ENCODE measurements at regions not wholly inside any gene's neighbourhood (a gene's known extent, or its start where the extent isn't known, plus 50 kb on each side); places are given as distances from the start of the nearest gene placed in this dataset.

DNA sequence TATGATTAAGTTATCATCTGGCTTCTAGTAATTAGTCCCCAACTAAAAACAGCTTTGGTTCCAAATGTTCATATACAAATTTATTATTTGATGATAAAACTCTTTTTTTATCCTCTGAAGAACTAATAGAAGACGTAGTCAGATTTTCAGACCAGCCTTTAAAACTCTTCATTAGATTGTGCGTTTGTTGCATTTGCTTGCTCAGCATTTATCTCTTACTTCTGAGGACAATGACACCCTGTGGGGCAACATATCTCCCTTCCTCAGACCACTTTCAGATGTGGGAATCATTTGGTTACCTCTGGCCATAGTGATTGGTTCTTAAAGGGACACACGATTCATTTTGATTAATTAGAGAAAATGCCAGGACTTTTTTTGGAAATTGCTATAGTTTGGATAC, 481.8 kb downstream of the HAO1 start:
- no peak overlapping the region for H3K27ac ChIP-seq (ENCODE audit: low read depth, low read length)
- CTCF ChIA-PET = no interaction called here
- POLR2A ChIA-PET = no interaction called here

DNA sequence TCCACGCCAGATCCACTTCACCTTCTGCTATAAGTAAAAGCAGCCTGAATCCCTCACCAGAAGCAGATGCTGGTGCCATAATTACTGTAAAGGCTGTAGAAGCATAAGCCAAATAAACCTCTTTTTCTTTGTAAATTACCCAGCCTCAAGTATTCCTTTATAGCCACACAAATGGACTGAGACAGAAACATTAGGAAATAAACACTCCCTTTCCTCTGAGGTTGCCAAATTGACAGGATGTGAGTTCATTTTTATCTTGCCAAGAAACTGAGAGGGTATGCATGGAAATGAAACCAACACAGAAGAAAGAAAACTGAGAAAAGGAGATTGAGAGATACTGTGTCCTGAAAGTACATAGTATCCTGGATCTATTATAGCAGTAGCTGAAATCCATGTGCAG, 481.2 kb downstream of the HAO1 start:
- no peak overlapping the region for H3K27ac ChIP-seq (ENCODE audit: low read depth, low read length)
- no peak overlapping the region for H3K4me3 ChIP-seq (ENCODE audit: low read depth, low read length)
- no peaks in the 10 kb centered on the region for H3K27me3 ChIP-seq (ENCODE audit: control insufficient read depth, insufficient read depth, low read length)
- ChIA-PET CTCF (no interaction called here), POLR2A (no interaction called here)
- TF ChIP-seq, protein P1, sequence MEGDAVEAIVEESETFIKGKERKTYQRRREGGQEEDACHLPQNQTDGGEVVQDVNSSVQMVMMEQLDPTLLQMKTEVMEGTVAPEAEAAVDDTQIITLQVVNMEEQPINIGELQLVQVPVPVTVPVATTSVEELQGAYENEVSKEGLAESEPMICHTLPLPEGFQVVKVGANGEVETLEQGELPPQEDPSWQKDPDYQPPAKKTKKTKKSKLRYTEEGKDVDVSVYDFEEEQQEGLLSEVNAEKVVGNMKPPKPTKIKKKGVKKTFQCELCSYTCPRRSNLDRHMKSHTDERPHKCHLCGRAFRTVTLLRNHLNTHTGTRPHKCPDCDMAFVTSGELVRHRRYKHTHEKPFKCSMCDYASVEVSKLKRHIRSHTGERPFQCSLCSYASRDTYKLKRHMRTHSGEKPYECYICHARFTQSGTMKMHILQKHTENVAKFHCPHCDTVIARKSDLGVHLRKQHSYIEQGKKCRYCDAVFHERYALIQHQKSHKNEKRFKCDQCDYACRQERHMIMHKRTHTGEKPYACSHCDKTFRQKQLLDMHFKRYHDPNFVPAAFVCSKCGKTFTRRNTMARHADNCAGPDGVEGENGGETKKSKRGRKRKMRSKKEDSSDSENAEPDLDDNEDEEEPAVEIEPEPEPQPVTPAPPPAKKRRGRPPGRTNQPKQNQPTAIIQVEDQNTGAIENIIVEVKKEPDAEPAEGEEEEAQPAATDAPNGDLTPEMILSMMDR (IDR thresholded peaks at IDR 0.05; ENCODE audit: low read depth, low read length) = no peak
- no peaks in the 10 kb centered on the region for H3K9me3 ChIP-seq (ENCODE audit: control insufficient read depth, insufficient read depth, low read length)
- no peak for DNase-seq (ENCODE audit: low read depth, low spot score)

More for the DNA sequence above, 481.8 kb downstream of the HAO1 start:
- H3K4me3 ChIP-seq (ENCODE audit: low read depth, low read length) = no peak overlapping the region
- H3K27me3 ChIP-seq (ENCODE audit: control insufficient read depth, insufficient read depth, low read length) = no peaks in the 10 kb centered on the region
- TF ChIP-seq, protein P1 (IDR thresholded peaks at IDR 0.05; ENCODE audit: low read depth, low read length) = no peak
- DNase-seq (ENCODE audit: low read depth, low spot score) = no peak
- H3K9me3 ChIP-seq (ENCODE audit: control insufficient read depth, insufficient read depth, low read length) = no peaks in the 10 kb centered on the region

DNA sequence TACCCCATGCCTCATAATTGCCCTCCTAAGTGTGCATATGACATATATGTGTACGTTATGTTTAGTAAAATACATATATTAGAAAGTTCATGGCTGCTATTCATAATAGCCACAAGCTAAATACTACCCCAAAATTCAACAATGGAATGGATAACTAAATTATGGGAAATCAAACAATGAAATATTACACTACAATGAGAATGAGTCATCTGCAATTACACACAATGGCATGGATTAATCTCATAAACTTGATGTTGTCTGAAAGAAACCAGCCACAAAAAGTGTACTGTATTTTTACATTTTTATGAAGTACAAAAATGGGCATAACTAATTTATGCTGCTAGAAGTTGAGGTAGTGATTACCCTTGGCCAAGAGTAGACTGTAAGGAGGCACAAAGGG, 477.0 kb downstream of the HAO1 start:
- ChIA-PET POLR2A (no interaction called here), CTCF (no interaction called here)
- Histone ChIP-seq H3K4me3 (ENCODE audit: low read depth, low read length) (no peak overlapping the region), H3K9me3 (ENCODE audit: control insufficient read depth, insufficient read depth, low read length) (no peaks in the 10 kb centered on the region), H3K27ac (ENCODE audit: low read depth, low read length) (no peak overlapping the region), H3K27me3 (ENCODE audit: control insufficient read depth, insufficient read depth, low read length) (no peaks in the 10 kb centered on the region)
- TF ChIP-seq, protein P1 (IDR thresholded peaks at IDR 0.05; ENCODE audit: low read depth, low read length) = no peak
- no peak for DNase-seq (ENCODE audit: low read depth, low spot score)

DNA sequence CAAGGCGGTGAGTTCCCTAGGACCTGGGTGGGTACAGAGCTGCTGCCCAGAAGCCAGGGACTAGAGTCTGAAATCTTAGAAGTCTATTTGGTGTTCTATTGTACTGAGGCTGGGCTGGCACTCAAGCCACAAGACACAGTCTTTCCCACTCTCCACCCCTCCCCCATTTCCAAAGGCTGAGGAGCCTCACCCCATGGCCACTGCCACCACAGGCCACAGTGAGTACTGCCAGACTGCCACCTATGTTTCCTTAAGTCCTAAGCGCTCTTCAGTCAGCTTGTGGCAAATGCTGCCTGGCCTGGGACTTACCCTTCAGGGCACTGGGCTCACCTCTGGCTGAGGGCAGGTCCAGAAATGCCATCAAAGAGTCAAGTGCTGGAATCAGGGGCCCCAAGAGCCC, 469.3 kb downstream of the HAO1 start:
- POLR2A ChIA-PET = no interaction called here
- TF ChIP-seq, protein P1 (IDR thresholded peaks at IDR 0.05; ENCODE audit: low read depth, low read length) = no peak
- CTCF ChIA-PET = no interaction called here

DNA sequence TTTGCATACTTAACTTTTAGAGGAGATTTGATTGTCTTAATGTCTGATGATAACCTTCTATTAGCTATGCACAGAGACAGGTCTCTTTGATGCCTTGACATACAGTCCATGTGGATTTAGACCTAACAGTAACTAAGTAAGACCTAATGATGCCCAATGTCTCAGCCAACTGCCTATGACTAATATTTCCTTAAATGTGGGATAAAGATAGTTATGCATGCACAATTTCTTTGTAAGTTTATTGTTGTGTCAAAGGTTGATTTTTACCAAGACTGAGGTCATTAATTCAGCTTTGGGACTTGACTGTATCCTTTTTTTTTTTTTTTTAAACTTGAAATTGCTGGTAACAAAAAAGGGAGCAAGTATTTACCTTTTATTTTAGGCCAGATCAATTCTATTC, 450.0 kb downstream of the HAO1 start:
- TF ChIP-seq, protein P1 (IDR thresholded peaks at IDR 0.05; ENCODE audit: low read depth, low read length) = no peak
- POLR2A ChIA-PET = no interaction called here
- no peak for DNase-seq (ENCODE audit: low read depth, low spot score)
- no peak overlapping the region for H3K27ac ChIP-seq (ENCODE audit: low read depth, low read length)
- no peaks in the 10 kb centered on the region for H3K27me3 ChIP-seq (ENCODE audit: control insufficient read depth, insufficient read depth, low read length)
- H3K9me3 ChIP-seq (ENCODE audit: control insufficient read depth, insufficient read depth, low read length) = 0 out of 2 replicates have a peak, but pooled peaks cover 4% of the 10 kb centered on the region
- CTCF ChIA-PET = no interaction called here
- H3K4me3 ChIP-seq (ENCODE audit: low read depth, low read length) = no peak overlapping the region

More for the DNA sequence above, 469.3 kb downstream of the HAO1 start:
- Histone ChIP-seq H3K27ac (ENCODE audit: low read depth, low read length) (no peak overlapping the region), H3K27me3 (ENCODE audit: control insufficient read depth, insufficient read depth, low read length) (no peaks in the 10 kb centered on the region), H3K4me3 (ENCODE audit: low read depth, low read length) (no peak overlapping the region), H3K9me3 (ENCODE audit: control insufficient read depth, insufficient read depth, low read length) (no peaks in the 10 kb centered on the region; the same call in 1 of the 2 replicates)
- no peak for DNase-seq (ENCODE audit: low read depth, low spot score)
